K562 (cell line): ENCODE measurements at regions not wholly inside any gene's neighbourhood (a gene's known extent, or its start where the extent isn't known, plus 50 kb on each side); places are given as distances from the start of the nearest gene placed in this dataset.

Source experiments
- ATAC-seq: fragments of 200-7000 bp; cut with Tn5 transposase; 3 replicates; pipeline ENCODE4 v1.9.1; 2020; ENCODE audit warnings: moderate library complexity
- BruUV-seq: library from RNA; stranded (reverse); fragments of 400-500 nt; replicated peaks from 2 replicates; lab custom pipeline; 2021; lab: Mats Ljungman, UMichigan
- CTCF ChIA-PET: fragments of 300-600 bp; formaldehyde crosslinking; extraction: SDS; loops from one replicate; lab custom pipeline; 2021; ENCODE audit warnings: low intra/inter-chr PET ratio; lab: Yijun Ruan, JAX
- POLR2A ChIA-PET: fragments of 300-600, 350-650 bp; sonication (Branson Sonifier 250); formaldehyde crosslinking; extraction: SDS; loops from one replicate; lab custom pipeline; 2021; ENCODE audit warnings: antibody characterized with exemption, inconsistent platforms; lab: Yijun Ruan, JAX
- DNase-seq, 4 experiments: peaks; one replicate each; pipeline versions ENCODE4 v3.0.0 to v3.0.0-alpha.2; 2011 to 2018; ENCODE audit warnings: low spot score in 3 of 4, mixed read lengths in 3 of 4; ENCODE audit errors: extremely low read depth in 1 of 4
- FAIRE-seq: peaks from 2 replicates; lab custom pipeline; 2011; peaks lifted over from hg19 to GRCh38; lab: Jason Lieb, UNC
- H2AFZ ChIP-seq: 2 replicates; pipeline ENCODE4 v1.6.0; 2011; ENCODE audit warnings: low read depth, low read length, control low read depth, inconsistent platforms
- H3K27ac ChIP-seq: fragments of 200-600 bp; 3 replicates; pipeline ENCODE4 v1.8.0; 2011; ENCODE audit warnings: low read depth, mild to moderate bottlenecking, control low read depth, inconsistent platforms, low read length, moderate library complexity, mixed read lengths; ENCODE audit errors: extremely low read depth
- H3K27me3 ChIP-seq, 2 experiments: fragments of 300-600 bp in 1 of 2; 2 replicates in 1 of 2; 3 replicates in 1 of 2; pipeline versions ENCODE4 v1.6.0 to v1.8.0; 2011; ENCODE audit warnings: inconsistent platforms in 2 of 2, low read length in 2 of 2, mild to moderate bottlenecking in 1 of 2, mixed read lengths in 1 of 2, moderate library complexity in 1 of 2; ENCODE audit not compliant: control insufficient read depth in 2 of 2, insufficient read depth in 2 of 2
- H3K36me3 ChIP-seq: fragments of 300-600 bp; 3 replicates; pipeline ENCODE4 v1.8.0; 2011; ENCODE audit warnings: mild to moderate bottlenecking, low read length, inconsistent platforms; ENCODE audit not compliant: control insufficient read depth, insufficient read depth
- H3K4me1 ChIP-seq, 2 experiments: fragments of 200-600 bp in 1 of 2; replicated peaks in 1 of 2; 2 replicates in 1 of 2; 3 replicates in 1 of 2; pipeline versions ENCODE4 v1.5.1 to v1.8.0; 2011; ENCODE audit warnings: inconsistent platforms in 2 of 2, low read length in 2 of 2, mild to moderate bottlenecking in 1 of 2, mixed read lengths in 1 of 2, moderate library complexity in 1 of 2; ENCODE audit not compliant: control insufficient read depth in 2 of 2, insufficient read depth in 2 of 2
- H3K4me2 ChIP-seq: 2 replicates; pipeline ENCODE4 v1.6.1; 2011; ENCODE audit warnings: low read length, control low read depth, inconsistent platforms, mixed read lengths; ENCODE audit not compliant: insufficient read depth
- H3K4me3 ChIP-seq: fragments of 200-600 bp; sonication (generic), shearing (Covaris generic); 2 replicates; pipeline ENCODE4 v1.5.1; 2016; ENCODE audit warnings: control low read depth, inconsistent platforms
- H3K79me2 ChIP-seq: fragments of 200-600 bp; 3 replicates; pipeline ENCODE4 v1.8.0; 2011; ENCODE audit warnings: low read length, inconsistent platforms; ENCODE audit not compliant: control insufficient read depth, insufficient read depth
- H3K9ac ChIP-seq, 2 experiments: 2 replicates each; pipeline versions ENCODE4 v1.6.0 to v1.6.1; 2011; ENCODE audit warnings: low read depth in 2 of 2, low read length in 2 of 2, control low read depth in 1 of 2, inconsistent platforms in 1 of 2, mild to moderate bottlenecking in 1 of 2, mixed read lengths in 1 of 2; ENCODE audit not compliant: insufficient read depth in 1 of 2
- H3K9me1 ChIP-seq: one replicate; pipeline ENCODE4 v1.6.0; 2011; ENCODE audit warnings: inconsistent platforms, mild to moderate bottlenecking, low read length, moderate library complexity; ENCODE audit not compliant: control insufficient read depth, insufficient read depth
- H3K9me3 ChIP-seq: replicated peaks from 2 replicates; pipeline ENCODE4 v1.5.1; 2011; ENCODE audit warnings: low read depth, low read length, inconsistent platforms; ENCODE audit not compliant: control insufficient read depth, insufficient read depth
- H4K20me1 ChIP-seq: replicated peaks from 2 replicates; pipeline ENCODE4 v1.6.1; 2011; ENCODE audit warnings: low read length, inconsistent platforms, mixed read lengths; ENCODE audit not compliant: control insufficient read depth, insufficient read depth
- CBX3 ChIP-seq, 2 experiments: IDR thresholded peaks; 1 replicate in 1 of 2; 2 replicates in 1 of 2; pipeline ENCODE4 v1.6.1; 2012; ENCODE audit warnings: inconsistent platforms in 2 of 2, low read length in 2 of 2, borderline replicate concordance in 1 of 2, control low read depth in 1 of 2
- CREB5 ChIP-seq: fragments of 250-450 bp; sonication (Bioruptor Pico); IDR thresholded peaks from 2 replicates; pipeline ENCODE4 v1.5.0; 2020; ENCODE audit warnings: mild to moderate bottlenecking
- E2F8 ChIP-seq: fragments of 450-650 bp; IDR thresholded peaks from 2 replicates; pipeline ENCODE4 v1.7.1; 2018; ENCODE audit warnings: mild to moderate bottlenecking, low read depth; ENCODE audit not compliant: partially characterized antibody
- ETV5 ChIP-seq: sonication (generic); formaldehyde crosslinking; IDR thresholded peaks from 2 replicates; pipeline ENCODE4 v1.4.0; 2020; ENCODE audit warnings: low read depth, mild to moderate bottlenecking, missing genetic modification reagents
- MEF2A ChIP-seq: IDR thresholded peaks from 2 replicates; pipeline ENCODE4 v1.6.1; 2011; ENCODE audit warnings: low read depth, mild to moderate bottlenecking, low read length, moderate library complexity; ENCODE audit not compliant: control insufficient read depth
- NFXL1 ChIP-seq: fragments of 450-650 bp; formaldehyde crosslinking; IDR thresholded peaks from 2 replicates; pipeline ENCODE4 v1.4.0; 2021; ENCODE audit warnings: mild to moderate bottlenecking
- NR2C1 ChIP-seq, 2 experiments: fragments of 450-650 bp; IDR thresholded peaks; 2 replicates each; pipeline ENCODE4 v1.6.1; 2017; ENCODE audit warnings: mild to moderate bottlenecking in 2 of 2, antibody characterized with exemption in 1 of 2, inconsistent platforms in 1 of 2, missing compliant biosample characterization in 1 of 2, missing genetic modification characterization in 1 of 2
- PHF8 ChIP-seq: fragments of 200-600 bp; sonication (generic); IDR thresholded peaks from 2 replicates; pipeline ENCODE4 v1.6.1; 2012; ENCODE audit warnings: mixed run types, mild to moderate bottlenecking, inconsistent platforms, low read length, moderate library complexity, borderline replicate concordance
- TSC22D4 ChIP-seq: fragments of 450-650 bp; IDR thresholded peaks from 2 replicates; pipeline ENCODE4 v1.6.1; 2016; ENCODE audit warnings: missing genetic modification characterization, missing biosample characterization, control low read depth
- WGBS: fragments of 100-300 bp; shearing (Covaris generic); methylation state at CpG from one replicate; pipeline ENCODE4 v1.1.6; 2016; ENCODE audit warnings: low coverage, mixed read lengths; ENCODE audit not compliant: insufficient coverage; ENCODE audit errors: missing lambda C conversion rate; 5-methylcytosine and 5-hydroxymethylcytosine counted together
- in situ Hi-C: fragments of 300-500 bp; cut with MboI; formaldehyde crosslinking; loops from 4 replicates; pipeline ENCODE4 v1.15.0; 2018; ENCODE audit warnings: inconsistent platforms, mixed read lengths
- intact Hi-C: fragments of 100-400 bp; cut with micrococcal nuclease; formaldehyde crosslinking; loops from 2 replicates; pipeline ENCODE4 v1.14.2; 2022

GRCh38 chr1:79193211-79194079, 186.9 kb upstream of the ADGRL4 start:
- DNase-seq (no peak), FAIRE-seq (no peak), ATAC-seq (no peak)
- Histone ChIP-seq H3K4me3 (no peak overlapping the region), H3K4me2 (no peak overlapping the region), H4K20me1 (no peaks in the 10 kb centered on the region), H3K36me3 (no peaks in the 10 kb centered on the region), H3K4me1 (no peaks in the 10 kb centered on the region), H2AFZ (no peak overlapping the region), H3K27ac (no peak overlapping the region), H3K9ac (no peak overlapping the region), H3K9me3 (no peaks in the 10 kb centered on the region), H3K27me3 (no peaks in the 10 kb centered on the region), H3K79me2 (no peaks in the 10 kb centered on the region), H3K9me1 (no peaks in the 10 kb centered on the region)
- under 1% methylated on average over 7 of the region's 7 CpGs for WGBS
- BruUV-seq = no TSS peak
- POLR2A ChIA-PET = no interaction called here
- intact Hi-C loops = no loop called here
- TF ChIP-seq NR2C1 (IDR thresholded peaks at IDR 0.05) = no peak
- TF ChIP-seq NR2C1 (tag; IDR thresholded peaks at IDR 0.05) = no peak
- no peak for TF ChIP-seq E2F8
- no peak for TF ChIP-seq TSC22D4 (tag)
- TF ChIP-seq PHF8 = no peak
- TF ChIP-seq CBX3 (IDR thresholded peaks at IDR 0.05; ENCODE audit: borderline replicate concordance in 1 of 2, low read length in 2 of 2) = no peak
- no peak for TF ChIP-seq MEF2A
- no peak for TF ChIP-seq ETV5 (CRISPR knock-in tag)
- TF ChIP-seq NFXL1 (CRISPR knock-in tag) = no peak
- no peak for TF ChIP-seq CREB5 (CRISPR knock-in tag)
- in situ Hi-C loops = no loop called here
- CTCF ChIA-PET = no interaction called here
